Fibroblast of skin of right biceps (primary cell): ENCODE measurements at regions not wholly inside any gene's neighbourhood (a gene's known extent, or its start where the extent isn't known, plus 50 kb on each side); places are given as distances from the start of the nearest gene placed in this dataset.
"Not testable (repeated sequence)": the region's sequence is repeated elsewhere in the genome, so short reads cannot be mapped to it uniquely, and the experiment has no call there.

Source experiments
- DNase-seq: peaks from one replicate; pipeline ENCODE4 v3.0.0-alpha.2; 2013

DNA sequence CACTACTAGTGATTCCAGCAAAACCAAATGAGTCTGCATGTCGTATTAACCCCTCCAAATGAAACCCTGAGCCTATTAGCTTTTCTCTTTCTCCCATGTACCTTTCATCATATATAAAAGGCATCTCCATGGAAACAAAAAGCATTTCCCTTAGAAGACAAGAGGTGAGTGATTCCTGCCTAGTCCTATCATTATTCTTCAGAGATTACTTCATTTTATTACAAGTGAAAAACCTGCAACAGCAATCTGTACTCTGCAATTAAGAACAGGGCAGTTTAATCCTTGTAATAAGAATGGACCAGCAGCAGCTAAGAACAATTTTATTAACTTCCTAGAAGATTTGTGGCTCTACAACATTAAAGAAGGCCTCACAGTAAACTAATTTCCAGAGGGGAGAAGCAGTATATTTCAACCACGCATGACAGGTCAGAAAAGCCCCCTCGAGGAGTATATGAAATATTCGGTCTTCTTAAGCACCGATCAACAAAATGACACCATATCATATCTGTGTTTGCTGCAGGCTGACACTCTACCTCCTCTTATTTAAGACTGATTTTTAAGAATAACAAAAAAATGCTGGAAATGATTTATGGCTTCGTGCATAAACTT lies 132.3 kb upstream of the TFPI start:
- no peak for DNase-seq

DNA sequence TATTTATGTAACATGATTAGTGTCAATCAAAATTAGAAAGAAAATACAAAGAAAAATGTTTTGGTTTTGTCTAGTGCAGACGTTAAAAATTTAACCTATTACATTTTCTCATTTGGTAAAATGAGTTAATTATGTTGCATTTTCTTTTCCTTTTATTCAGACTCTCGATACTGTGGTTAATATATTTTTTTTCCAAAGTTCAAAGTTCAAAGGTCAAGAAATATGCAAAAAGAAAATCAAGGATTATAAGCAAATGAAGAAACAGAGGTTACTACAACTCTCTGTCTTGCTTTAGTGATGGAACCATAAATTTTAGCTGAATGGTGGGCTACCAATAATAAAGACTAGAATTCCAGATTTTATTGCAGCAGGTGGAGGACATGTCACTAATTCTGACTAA lies 133.3 kb upstream of the TFPI start:
- DNase-seq, result no peak

DNA sequence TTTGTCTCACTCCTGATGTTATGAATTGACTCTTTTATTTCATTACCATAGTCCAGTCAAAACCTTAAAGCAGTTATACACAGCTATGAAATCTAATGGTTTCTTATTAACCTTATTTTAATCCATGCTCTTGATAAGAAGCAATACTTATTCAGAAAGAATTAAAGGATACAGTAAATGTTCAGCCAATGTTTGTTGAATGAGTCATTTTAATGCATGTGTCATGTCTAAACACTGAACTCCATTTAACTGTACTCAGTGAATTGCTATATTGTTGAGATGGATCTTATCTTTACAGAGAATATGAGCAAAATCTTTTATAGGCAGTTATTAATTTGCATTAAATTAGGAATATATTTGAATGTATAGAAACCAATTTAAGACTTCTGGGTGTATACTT lies 135.1 kb upstream of the TFPI start:
- peak; percentile 51 for DNase-seq

DNA sequence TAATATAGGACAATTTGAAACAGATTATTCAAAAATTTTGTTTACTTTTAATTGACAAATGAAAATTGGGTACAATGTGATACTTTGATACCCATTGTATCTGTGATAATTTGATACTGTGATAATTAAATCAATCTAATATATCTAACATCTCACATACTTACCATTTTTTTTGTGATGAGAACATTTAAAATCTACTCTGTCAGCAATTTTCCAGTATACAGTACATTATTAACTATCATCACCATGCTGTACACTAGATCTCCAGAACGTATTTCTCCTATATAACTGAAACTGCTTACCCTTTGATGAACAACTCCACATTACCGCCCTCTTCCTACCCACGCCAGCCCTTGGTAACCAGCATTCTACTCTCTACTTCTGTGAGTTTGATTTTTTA lies 139.7 kb upstream of the TFPI start:
- no peak for DNase-seq

DNA sequence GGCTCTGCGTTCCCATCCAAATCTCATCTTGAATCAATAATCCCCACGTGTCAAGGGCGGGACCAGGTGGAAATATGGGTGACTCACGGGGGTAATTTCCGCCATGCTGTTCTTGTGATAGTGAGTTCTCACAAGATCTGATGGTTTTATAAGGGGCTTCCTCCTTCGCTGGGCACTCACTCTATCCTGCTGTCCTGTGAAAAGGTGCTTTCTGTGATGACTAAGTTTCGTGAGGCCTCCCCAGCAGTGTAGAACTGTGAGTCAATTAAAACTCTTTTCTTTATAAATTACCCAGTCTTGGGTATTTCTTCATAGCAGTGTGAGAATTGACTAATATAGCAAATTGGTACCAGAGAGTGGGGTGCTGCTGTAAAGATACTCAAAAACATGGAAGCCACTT lies 142.4 kb upstream of the TFPI start:
- not testable (repeated sequence) for DNase-seq

DNA sequence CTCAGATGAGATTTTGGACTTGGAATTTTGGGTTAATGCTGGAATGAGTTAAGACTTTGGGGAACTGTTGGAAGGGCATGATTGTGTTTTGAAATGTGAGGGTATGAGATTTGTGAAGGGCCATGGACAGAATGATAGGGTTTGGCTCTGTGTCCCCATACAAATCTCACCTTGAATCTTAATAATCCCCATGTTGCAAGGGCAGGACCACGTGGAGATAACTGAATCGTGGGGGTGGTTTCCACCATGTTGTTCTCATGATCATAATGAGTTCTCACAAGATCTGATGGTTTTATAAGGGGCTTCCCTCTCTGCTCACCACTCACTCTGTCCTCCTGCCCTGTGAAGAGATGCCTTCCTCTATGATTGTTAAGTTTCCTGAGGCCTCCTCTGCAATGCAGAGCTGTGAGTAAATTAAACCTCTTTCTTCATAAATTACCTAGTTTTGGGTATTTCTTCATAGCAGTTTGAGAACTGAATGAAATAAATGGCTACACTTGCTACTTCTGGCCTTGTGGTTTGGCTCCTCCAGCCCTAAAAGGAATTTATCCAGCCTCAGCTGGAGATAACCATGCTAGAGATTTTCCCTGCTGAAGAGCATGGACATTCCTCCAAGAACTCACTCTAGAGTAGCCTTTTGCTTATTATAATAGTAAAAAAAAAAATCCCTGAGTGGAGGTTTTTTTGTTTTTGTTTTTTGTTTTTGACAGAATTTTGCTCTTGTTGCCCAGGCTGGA lies 144.3 kb upstream of the TFPI start:
- no peak for DNase-seq

DNA sequence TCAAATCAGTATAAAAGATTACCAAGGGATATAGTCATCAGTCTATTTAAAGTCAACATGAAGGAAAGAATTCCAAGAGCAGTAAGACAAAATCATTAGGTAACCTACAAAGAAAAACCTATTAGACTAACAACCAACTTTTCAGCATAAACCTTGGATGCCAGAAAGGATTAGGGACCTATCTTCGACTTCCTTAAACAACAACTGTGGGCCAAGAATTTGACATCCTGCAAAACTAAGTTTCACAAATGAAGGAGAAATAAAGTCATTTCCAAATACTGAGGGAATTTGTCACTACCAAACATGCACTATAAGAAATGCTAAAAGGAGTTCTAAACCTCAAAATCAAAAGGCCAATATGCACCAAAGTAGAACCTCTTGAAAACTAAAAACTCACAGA lies 147.9 kb upstream of the TFPI start:
- DNase-seq, result no peak

DNA sequence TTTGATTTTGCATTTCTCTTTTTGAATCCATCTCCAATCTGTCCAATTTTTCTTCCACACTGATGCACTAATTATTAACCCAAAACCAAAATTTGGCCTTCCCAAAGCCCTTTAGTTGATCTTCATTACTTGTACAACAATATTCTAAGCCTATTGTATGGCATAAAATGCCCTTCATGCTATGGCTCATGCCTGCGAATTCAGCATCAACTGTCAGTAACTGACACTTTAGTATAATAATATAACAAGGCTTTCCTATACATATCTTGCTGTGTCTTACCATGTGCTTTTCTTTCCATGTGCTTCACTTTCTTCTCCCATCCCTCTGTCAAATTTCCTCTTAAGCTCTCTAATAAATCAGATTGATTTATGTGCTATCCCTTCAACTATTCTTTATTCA lies 154.0 kb upstream of the TFPI start:
- no peak for DNase-seq

DNA sequence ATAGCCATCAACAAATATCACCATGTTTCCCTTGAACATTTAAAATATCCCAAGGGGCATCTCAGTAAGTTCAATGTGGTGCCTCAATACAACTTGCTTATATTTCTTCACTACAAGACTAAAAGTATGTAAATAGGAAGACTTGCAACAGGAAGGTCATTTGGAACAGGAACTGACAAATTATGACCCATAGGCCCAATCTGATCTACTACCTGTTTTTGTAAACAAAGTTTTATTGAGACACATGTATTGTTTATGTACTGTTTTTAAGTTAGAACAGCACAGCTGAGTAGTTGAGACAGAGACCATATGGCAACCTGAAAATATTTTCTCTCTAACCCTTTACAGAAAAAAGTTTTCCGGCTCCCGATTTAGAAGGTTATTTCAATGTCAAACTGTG lies 154.8 kb upstream of the TFPI start:
- DNase-seq, result no peak

DNA sequence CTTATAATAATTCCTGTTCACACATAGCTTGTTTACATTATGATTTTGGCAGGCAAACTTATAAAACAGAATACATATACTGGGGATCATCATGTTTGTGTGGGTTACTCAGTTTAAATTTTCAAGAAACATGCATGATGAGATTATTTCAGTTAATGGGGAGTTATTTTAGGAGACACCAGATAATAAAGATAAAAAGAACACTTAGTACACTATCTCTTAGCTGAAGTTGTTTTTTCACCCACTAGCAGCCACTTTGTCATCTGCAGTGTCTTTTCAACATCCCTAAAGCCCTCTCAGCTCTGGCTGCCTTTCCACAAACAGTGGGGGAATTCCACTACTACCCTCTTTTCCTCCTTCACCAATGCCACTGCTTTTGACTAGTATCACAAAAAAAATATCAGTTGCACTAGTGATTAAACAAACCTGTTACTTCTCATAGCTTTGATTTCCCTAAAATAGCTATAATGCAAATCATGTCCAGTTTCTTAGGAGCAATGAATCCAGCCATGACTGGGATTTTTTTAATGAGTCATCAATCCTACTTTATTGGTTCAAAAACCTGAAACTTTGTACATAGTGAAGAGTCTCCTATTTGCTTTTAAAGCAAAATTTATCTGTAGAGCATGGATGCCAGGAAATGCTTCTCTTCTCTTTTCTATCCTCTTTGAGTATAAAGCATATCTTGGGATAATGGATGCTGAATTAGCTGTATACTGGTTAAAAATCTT lies 156.7 kb upstream of the TFPI start:
- no peak for DNase-seq

DNA sequence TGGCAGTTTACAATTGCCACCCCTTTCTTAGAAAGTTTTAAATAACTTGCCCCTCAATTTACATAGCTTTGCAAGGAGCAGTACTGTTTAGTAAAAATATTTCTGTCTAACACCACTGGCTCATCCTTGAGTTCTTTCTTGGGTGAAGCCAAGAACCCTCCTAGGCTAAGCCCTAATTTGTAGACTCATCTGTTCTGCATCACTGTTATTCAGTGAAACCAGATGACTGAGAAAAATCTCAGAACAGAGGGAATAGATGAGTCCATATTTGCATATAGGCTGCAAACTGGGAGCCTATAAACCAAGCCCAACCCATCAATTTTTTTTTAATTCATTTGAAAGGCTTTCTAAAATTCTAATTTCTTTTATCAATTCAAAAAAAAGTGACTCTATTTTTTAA lies 161.4 kb upstream of the TFPI start:
- no peak for DNase-seq

DNA sequence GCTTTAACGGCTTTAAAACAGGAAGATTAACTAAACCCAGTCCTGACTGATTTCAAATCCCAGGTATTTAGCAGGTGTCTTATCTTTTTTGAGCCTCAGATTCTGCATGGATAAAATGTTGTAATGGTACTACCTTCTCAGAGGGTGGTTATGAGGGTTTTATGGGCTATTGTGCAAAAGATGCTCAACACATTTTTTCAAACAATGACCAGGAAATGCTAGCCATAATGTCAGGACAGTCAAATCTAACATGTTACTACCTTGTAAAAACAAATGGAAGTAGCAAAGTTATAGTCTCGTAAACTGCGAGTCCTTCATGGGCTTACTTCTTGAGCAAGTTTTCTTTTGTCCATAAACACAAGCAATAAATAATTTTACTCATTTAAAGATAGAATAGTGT lies 162.1 kb upstream of the TFPI start:
- DNase-seq, result no peak

DNA sequence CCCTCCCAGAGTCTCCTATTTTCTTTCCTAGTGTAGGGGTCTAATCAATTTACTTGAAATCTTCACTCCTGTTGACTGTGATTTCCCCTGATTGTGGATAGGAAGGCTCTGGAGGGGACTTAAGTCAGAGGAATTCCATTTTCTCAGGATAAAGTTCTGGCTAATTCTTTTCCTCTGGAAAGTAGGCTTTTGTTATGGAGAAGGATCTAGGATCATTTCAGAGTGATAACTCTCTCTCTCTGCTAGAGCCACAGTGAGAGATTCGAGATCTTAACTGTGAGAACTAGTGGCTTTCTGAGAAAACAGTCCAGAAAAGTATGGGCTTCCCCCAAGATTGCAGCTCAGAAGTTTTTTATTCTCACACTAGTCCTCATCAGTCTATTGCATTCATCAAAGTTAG lies 163.9 kb upstream of the TFPI start:
- no peak for DNase-seq

DNA sequence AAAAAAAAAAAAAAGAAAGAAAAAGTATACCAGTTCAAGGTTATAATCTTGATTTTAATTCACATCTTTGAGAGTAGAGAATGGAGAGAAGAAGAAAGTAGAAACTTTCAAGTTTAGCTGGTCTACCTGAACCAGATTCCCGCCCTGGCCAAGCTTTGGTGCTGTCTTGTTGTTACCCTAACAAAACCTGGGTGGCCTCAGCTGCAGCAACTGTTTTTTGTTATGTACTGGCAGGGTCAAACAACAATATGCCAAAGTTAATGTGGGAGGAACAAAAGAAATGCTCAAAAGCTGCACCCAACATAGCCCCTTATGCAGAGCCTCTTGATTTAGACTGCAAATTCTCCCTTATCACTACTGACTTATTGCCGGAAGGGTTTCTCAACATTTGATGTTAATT lies 165.3 kb upstream of the TFPI start:
- no peak for DNase-seq

DNA sequence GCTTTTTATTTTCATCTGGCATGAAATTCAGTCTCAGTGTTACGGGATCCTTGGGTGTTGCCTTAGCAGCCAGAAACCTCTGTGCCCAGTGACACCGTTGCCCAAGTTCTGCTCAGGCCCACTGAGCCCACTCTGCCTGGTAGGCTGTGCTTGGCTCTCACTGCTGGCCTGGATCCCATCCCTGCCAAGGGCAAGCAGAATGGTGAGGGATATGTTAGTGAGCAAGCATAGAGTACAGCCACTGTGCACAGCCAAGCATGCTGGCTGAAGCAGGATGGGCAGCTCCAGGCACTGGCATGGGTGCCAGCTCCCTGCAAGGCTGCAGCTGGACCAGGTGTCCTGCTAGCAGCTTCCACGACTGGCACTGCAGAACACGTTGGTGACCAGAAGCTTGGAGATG lies 194.7 kb upstream of the TFPI start:
- no peak for DNase-seq

DNA sequence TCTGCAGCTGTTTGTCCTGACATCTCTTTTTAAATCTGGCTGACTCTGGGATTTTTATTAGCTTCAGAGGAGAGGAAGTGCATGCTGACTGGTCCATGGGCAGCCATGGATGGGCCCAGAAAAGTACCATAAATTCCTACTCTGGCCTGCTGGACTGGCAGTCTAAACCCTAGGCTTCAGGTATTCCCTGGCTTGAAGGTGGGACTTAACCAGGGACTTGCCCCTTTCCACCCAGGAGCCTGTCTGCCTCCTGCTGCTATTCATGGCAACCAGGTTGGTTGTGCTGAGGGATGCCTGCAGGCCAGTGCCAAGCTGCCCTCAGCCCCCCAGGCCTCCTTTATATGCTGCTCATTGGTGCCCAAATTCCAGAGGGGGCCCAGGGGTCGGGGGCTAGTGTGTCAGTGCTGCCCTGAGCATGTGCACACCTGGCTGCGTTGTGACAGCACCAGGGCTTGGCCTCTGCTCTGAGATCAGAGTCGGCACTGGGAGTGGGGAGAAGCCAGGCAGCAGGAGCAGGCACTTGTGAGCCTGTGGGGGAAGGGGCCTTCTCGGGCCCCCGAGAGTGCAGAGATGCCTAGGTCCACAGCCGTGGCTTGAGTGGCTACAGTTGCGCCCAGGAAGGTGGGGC lies 195.7 kb upstream of the TFPI start:
- no peak for DNase-seq

DNA sequence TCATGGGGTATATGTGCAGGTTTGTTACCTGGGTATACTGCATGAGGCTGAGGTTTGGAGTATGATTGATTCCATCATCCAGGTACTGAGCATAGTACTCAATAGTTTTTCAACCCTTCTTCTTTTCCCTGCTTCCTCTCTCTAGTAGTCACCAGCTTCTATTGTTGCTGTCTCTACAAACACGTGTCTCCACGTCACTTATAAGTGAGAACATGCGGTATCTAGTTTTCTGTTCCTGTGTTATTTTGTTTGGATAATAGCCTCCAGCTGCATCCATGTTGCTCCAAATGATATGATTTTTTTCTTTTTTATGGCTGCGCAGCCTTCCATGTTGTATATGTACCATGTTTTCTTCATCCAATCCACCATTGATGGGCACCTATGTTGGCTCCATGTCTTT lies 214.8 kb upstream of the TFPI start:
- no peak for DNase-seq

DNA sequence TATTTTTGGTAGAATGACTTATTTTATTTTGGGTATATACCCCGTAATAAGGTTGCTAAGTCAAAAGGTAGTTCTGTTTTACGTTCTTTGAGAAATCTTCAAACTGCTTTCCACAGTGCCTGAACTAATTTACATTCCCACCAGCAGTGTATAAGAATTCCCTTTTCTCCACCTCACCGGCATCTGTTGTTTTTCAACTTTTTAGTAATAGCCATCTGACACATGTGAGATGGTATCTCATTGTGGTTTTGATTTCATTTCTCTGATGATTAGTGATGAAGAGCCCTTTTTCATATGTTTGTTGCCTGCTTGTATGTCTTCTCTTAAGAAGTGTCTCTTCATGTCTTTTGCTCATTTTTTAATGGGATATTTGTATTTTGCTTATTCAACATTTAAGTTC lies 215.2 kb upstream of the TFPI start:
- peak; percentile 12 for DNase-seq

DNA sequence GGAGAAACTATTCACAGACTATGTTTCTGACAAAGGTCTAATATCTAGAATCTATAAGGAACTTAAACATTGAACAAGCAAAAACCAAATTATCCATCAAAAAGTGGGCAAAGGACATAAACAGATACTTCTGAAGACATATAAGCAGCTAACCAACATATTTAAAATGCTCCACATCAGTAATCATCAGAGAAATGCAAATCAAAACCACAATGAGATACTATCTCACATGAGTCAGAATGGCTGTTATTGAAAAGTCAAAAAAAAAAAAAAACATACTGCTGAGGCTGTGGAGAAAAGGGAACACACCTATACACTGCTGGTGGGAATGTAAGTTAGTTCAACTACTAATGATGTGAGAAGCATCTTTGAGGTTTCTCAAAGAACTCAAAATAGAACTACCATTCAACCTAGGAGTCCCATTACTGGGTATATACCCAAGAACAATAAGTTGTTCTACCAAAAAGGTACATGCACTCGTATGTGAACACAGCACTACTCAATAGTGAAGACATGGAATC lies 220.4 kb upstream of the TFPI start:
- peak; percentile 81 for DNase-seq

DNA sequence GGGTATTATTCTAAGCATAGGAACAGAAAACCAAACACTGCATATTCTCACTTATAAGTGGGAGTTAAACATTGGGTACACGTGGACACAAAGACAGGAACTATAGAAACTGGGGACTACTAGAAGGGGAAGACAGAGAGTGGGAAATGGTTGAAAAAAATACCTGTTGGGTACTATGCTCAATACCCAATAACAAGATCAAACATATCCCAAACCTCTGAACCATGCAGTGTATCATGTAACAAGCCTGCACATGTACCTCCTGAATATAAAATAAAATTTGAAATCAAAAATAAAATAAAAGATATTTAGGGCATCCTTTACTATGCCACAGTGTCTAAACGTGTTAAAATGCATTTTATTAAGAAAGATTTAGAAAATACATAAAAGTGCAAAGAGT lies 221.0 kb upstream of the TFPI start:
- DNase-seq, result no peak

DNA sequence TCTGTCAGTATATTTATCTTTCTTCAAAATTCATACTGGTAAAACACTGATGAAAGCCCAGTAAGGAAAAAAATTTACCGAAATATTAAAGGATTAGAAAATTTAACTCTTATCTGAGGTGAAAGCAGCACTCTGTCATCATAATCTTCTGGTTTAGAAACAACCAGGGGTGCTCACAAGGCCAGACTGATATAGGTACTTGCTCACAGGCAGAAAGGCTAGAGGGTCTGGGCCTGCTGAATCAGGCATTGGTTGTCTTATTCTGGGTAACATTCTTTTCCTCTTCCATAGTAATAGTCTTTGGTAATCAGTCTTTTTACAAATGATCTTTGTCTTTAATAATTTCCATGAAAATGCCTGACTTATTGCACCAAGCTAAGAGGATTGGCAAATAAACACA lies 221.4 kb upstream of the TFPI start:
- DNase-seq, result peak; percentile 6

DNA sequence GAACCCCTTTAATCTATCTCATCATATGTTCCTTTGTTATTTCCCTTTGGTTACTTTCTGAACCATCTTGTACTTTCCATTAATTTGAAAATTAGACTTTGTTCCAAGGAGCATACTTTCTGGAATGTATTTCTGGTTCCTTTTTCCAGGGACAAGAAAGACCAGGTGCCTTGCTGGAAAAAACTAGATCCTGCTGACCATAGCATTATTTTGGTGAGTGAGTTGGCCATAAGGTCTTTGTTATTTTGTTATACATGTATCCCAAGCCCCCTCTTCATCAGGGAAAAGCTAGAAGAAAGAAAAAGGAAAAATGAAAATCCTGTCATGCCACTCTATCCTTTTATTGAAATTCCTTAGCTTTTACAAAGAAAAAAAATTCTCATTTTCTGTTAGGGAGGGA lies 228.1 kb upstream of the TFPI start:
- no peak for DNase-seq

DNA sequence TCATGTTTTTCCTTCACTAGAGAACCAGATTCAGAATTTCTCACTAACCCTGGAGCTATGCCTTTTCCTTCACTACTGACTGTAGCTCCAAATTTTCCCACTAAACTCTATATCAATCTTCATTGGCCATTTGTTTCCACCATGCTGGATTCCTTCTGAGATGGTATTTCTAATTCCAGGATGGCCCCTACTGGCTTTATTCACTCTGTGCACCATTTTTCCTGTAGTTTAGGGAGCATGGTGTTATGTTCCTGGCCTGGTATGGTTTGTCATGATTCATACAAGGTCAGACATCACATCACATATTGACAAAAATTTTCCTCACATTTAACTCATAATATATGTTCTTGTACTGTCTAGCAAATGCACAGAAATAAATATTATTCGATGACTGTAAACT lies 229.2 kb upstream of the TFPI start:
- DNase-seq, result peak; percentile 4

DNA sequence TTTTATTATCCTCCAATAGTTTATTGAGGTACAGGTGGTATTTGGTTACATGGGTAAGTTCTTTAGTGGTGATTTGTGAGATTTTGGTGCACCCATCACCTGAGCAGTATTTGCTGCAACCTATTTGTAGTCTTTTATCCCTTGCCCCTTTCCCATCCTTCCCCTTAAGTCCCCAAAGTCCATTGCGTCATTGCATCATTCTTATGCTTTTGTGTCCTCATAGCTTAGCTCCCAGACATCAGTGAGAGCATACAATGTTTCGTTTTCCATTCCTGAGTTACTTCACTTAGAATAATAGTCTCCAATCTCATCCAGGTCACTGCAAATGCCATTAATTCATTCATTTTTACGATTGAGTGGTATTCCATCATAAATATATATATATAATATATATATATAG lies 229.9 kb upstream of the TFPI start:
- DNase-seq, result not testable (repeated sequence)
